Activated naive CD4-positive, alpha-beta T cell (primary cell): ENCODE measurements at regions not wholly inside any gene's neighbourhood (a gene's known extent, or its start where the extent isn't known, plus 50 kb on each side); places are given as distances from the start of the nearest gene placed in this dataset.
"Not testable (repeated sequence)": the region's sequence is repeated elsewhere in the genome, so short reads cannot be mapped to it uniquely, and the experiment has no call there.

ENCODE experiments used
- DNase-seq, 4 experiments: peaks; one replicate each; lab custom pipeline; 2025; lab: John Stamatoyannopoulos, UW

DNA sequence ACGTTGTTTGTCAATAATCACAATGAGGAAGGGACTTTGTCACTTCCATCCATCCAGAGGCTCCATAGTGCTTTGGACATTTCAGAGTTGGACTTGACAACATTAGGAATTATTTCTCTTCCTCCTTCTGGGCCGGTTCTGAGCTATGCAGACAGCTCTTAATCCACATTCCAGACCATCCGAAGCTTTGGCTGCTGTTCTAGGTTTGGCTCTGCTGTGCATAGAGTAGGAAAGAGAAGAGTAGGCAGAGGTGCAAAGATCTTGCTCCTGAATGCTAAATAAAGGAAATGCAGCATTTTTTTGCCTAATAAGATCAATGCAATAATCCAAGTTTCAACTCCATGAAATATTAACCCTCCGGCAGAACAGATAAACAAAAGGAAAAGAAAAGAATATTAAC lies 216.3 kb upstream of the PRNP start:
- no peak for DNase-seq

GRCh38 chr20:4468114-4468513 lies 218.1 kb upstream of the PRNP start:
- no peak for DNase-seq

DNA sequence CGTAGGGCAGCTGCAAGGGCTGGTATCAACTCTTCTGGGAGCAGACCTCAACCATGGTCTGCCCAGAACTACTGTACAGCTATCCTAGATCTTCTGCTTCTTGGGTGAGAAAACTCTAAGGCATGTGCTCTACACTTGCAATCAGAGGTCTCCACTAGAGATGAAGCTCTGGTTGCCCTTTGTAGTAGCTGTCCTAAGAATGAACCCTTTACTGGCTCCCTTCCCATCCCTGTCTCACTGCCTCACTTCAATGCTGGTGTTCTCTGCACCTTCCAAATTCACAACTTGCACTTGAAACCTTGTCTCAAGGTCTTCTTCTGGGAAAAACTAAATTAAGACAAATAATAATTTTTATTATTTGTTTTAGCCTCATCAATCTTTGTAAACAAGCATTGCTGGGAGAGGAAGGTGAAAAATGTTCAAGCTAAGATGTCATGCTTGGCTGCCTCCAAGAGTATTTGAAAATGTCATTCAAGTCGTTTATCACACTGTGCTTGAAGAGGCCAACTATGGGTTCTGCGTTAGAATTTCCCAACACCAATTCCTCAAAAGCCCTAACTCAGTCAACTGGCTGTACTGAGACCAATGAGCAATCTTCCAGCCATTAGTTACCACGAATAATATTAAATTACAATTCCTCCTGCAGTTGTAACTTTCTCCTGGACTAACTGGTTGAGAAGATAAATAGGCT lies 216.9 kb upstream of the ADRA1D start:
- DNase-seq, result no peak

DNA sequence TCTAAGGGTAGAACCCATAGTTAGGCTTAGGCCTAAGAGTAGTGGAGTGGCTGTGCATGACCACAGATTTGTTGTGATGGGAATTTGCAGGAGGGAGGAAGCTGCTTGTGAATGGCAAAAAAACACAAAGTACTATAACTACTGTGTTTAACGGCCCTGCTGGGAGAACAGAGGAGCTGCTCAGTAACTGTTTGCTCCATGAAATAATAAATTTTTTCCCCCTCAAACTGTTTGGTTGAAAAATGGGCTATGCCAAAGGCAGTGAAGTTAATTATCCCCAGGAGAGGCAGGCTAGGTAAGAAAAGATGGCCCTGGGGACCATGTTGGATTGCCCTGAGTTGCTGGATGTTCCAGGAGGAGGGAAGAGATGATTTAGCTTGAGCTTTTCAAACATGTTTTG lies 216.1 kb upstream of the ADRA1D start:
- no peak for DNase-seq

DNA sequence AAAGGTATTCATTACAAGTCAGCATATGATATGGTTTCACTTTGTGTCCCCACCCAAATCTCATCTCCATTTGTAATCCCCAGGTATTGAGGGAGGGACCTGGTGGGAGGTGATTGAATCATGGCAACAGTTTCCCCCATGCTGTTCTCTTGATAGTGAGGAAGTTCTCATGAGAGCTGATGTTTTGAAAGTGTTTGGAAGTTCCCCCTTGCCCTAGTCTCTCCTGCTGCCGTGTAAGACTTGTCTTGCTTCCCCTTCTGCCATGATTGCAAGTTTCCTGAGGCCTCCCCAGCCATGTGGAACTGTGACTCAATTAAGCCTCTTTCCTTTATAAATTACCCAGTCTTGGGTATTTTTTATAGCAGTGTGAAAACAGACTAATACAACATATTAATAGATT lies 213.7 kb upstream of the ADRA1D start:
- DNase-seq, result not testable (repeated sequence)

GRCh38 chr20:4459081-4459480 lies 210.0 kb upstream of the ADRA1D start:
- no peak for DNase-seq

DNA sequence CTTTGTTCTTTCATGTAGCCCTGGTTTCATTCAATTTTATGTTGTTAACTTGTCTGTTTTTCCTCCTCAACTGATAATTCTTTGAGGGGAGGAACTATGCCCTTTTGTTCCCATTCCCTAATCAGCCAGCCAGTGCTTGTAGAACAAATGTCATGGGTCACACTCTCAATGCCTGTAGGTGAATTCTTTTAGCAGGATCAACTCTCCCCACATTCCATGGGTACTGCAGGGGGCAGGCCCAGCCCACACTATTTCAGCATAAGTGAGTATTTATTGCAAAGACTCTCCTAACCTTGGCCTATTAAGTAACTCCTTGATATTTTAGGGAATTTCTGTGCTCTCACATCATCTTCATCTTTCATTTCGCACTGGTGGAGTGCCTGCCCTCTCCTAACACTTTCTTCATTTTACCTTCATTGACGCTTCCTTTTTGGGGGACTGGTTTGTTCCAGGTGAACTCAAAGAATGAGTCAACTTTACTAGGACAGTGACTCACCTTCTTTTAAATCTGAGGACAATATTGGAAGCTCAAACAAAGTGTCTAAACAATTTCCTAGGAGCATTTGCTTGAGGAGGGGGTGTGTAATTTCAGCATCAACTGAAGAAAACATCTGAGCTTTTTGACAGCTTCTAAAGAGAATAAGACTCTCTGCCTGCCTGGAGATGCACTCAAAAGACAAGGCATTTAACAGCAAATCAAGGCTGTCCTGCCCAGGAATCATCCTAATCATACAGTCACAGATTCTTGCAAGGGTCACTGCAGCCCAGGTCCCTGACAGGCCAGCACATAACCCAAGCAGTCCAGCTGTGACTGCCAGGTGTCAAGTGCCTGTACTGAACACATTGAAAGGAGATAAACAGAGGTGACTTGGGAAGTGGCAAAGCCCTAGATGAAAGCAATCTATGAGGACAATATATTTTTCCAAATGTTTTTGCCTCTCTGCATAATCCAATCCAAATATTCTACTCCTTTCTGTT lies 208.8 kb upstream of the ADRA1D start:
- no peak for DNase-seq

- DNase-seq, result no peak
Observed at GRCh38 chr20:4455996-4456395, 206.9 kb upstream of the ADRA1D start.

DNA sequence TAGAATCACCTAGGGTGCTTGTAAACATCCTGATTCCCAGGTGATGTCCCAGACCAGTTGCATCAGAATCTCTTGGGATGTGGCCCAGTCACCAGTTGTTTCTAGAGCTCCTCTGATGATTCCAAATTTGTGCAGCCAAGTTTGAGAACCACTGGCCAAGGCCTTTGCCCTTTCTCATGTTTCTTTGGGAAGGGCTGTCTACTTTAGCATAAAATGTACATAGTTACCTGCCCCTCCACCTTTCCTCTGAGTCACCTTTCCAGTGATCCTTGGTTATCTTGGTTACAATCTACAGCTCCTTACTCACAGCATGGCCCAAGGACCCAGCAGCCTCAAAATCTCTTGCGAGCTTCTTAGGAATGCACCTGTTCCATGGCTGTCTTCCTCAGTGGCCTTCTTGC lies 206.2 kb upstream of the ADRA1D start:
- DNase-seq, result no peak

- DNase-seq, result no peak
Observed at GRCh38 chr20:4454111-4454510, 205.0 kb upstream of the ADRA1D start.

DNA sequence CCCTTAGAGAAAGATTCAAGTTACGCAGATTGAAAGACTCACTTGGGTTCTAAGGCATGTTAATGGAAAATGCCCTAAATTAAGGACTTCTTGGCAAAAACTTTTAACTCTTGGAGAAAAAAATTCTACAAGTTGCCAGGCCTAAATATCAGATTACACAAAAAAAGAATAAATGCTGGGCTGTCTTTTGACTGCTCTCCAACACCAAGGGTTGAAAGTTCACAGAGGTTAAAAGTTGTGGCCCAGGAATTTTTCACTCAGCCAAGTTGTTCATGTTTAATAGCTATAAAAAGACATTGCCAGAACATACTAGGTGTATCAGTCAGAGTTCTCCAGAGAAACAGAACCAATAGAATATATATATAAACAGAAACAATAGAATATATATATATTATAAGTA lies 204.3 kb upstream of the ADRA1D start:
- DNase-seq, result no peak

DNA sequence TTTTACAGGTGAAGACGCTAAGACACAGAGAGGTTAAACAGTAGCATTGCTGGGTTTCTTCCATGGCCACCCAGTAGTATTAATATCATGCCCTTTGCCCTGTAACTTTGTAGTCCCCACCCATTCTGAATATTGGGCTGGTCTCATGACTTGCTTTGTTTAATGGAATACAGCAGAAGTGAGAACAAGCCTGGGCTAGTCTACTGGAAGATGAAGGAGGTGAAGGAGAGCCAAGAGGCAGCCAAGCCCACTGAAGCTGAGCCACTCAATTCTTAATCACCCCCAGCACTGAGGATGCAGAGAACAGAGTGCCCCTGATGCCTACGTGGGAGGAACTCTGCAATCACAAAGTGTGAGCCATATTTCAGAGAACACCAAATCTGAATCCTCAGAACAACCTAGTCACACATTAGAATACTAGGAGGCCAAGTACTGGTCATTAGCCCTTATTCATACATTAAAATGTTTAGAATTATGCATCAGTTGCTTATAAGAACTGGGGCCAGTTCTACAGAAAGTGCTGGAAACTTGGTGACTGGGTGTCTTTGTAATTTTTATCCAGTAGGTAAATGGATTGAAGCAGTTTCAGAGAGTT lies 202.5 kb upstream of the ADRA1D start:
- DNase-seq, result no peak

GRCh38 chr20:4449957-4450715 lies 201.0 kb upstream of the ADRA1D start:
- DNase-seq, result no peak

DNA sequence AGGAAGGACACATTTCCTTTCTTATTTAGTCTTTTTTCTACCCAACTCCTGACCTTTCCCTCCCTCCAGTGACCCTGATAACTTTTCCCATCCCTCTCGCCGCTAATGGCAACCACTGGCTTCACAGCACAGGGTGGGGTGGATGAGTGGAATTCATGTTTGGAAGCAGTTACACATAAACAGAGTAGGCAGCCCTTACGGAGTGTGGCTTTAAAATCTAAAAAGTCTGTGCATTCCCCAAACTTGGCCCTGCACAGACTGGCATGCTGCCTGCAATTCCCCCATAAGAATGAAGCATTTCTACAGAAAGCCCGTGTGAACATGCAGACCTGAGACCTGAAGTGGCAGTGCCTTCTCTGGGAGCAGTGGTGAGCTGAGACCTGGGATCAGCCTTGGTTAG lies 196.7 kb upstream of the ADRA1D start:
- no peak for DNase-seq

DNA sequence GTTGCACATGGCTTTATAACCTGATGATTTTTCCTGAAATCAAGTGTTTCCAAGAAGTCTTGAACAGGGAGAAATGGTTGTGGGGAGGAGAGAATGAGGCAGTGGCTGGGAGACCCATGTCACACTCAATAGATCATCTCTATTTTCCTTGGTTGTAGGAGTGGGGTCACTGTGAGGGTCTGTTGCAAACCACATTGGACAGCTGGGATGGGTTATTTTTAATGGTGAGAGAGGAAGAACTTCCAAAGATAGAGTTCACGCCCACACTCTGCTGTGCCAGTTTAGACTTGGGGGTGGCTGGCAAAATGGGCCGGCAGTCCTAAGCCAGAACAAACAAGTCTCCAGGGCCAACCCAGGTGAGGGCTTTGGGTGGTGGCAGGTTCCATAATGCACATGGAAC lies 196.2 kb upstream of the ADRA1D start:
- no peak for DNase-seq

DNA sequence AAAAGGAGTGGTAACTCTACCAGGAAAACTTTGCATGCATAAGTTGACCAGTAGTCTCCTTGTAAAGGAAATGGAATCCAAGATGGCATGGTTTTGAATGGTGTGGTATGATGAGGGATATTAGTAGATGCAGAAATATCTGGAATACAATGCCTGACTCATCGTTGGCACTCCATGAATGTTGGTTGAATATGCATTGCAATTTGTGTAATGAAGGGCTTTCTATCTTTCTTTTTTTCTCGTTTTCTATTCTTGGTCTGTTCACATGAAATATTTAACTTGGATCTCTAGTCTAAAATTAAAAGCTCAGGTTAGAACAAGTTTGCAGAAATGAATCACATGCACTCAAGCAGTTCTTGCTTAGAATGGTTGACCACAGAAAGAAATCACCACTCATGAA lies 195.3 kb upstream of the ADRA1D start:
- no peak for DNase-seq

GRCh38 chr20:4443016-4443415 lies 193.9 kb upstream of the ADRA1D start:
- DNase-seq, result no peak

GRCh38 chr20:4441871-4442270 lies 192.8 kb upstream of the ADRA1D start:
- no peak for DNase-seq

DNA sequence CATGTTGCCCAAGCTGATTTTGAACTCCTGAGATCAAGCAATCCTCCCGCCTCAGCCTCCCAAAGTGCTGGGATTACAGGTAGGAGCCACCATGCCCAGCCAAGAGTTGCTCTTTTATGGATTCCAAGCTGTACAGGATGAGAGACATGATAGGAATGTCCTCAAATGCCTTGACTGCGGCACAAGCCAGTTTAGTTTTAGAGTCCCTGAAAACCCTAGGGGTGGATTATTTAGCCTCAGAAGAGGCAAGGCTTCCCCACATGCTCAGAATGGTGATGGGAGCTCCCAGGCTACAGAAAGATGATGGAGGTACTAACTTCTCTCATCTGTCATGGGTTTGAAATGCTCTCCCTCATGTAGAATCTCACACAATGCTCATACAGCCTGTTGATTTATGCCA lies 192.1 kb upstream of the ADRA1D start:
- DNase-seq, result no peak

- no peak for DNase-seq
Observed at GRCh38 chr20:4439461-4439860, 190.4 kb upstream of the ADRA1D start.

DNA sequence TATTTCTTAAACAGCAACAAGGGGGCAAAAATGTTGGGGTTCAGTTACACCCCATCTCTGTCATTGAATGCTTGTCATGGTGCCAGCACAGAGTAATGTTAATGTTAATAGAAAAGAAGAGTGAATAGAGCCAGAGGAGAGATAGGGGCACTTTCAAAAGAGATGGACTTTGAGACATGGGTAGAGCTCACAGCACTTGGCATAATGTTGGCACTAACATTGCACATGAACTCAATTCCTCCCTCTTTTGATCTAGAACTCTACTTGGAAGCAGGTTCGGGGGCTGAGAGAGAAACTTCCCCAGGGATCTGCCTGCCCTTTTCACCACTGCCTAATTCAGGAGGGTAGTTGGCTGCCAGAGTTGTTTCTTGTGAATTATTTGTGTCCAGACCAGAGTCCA lies 188.0 kb upstream of the ADRA1D start:
- no peak for DNase-seq
